Germinal center (tissue), 1 donor: ENCODE measurements at regions not wholly inside any gene's neighbourhood (a gene's known extent, or its start where the extent isn't known, plus 50 kb on each side); places are given as distances from the start of the nearest gene placed in this dataset.

ENCODE experiments used
- DNase-seq: peaks from one replicate; pipeline ENCODE4 v3.0.0; 2012; ENCODE audit warnings: mixed read lengths, low spot score

GRCh38 chr2:144213797-144214196 is 306.1 kb downstream of the ZEB2 start:
- DNase-seq, result no peak

GRCh38 chr2:144211826-144212225 is 308.1 kb downstream of the ZEB2 start:
- DNase-seq, result no peak

GRCh38 chr2:144211065-144211464 is 308.9 kb downstream of the ZEB2 start:
- DNase-seq, result no peak

GRCh38 chr2:144210076-144210475 is 309.8 kb downstream of the ZEB2 start:
- DNase-seq, result no peak

GRCh38 chr2:144208924-144209323 is 311.0 kb downstream of the ZEB2 start:
- DNase-seq, result no peak

- no peak for DNase-seq
Observed at GRCh38 chr2:144206019-144206418, 313.9 kb downstream of the ZEB2 start.

GRCh38 chr2:144201868-144202468 is 318.0 kb downstream of the ZEB2 start:
- DNase-seq, result no peak

GRCh38 chr2:144201126-144201525 is 318.8 kb downstream of the ZEB2 start:
- DNase-seq, result no peak

GRCh38 chr2:144198116-144198515 is 321.8 kb downstream of the ZEB2 start:
- DNase-seq, result no peak

GRCh38 chr2:144194326-144195071 is 325.4 kb downstream of the ZEB2 start:
- no peak for DNase-seq

GRCh38 chr2:144190908-144191605 is 328.9 kb downstream of the ZEB2 start:
- DNase-seq, result no peak

GRCh38 chr2:144183727-144184126 is 336.2 kb downstream of the ZEB2 start:
- DNase-seq, result peak; percentile 26

- no peak for DNase-seq
Observed at GRCh38 chr2:144181001-144181400, 338.9 kb downstream of the ZEB2 start.

- no peak for DNase-seq
Observed at GRCh38 chr2:144180131-144180530, 339.8 kb downstream of the ZEB2 start.

- no peak for DNase-seq
Observed at GRCh38 chr2:144170179-144170578, 349.7 kb downstream of the ZEB2 start.

- no peak for DNase-seq
Observed at GRCh38 chr2:144166743-144167142, 353.2 kb downstream of the ZEB2 start.

- DNase-seq, result no peak
Observed at GRCh38 chr2:144165599-144166250, 354.2 kb downstream of the ZEB2 start.

GRCh38 chr2:144163592-144163991 is 356.3 kb downstream of the ZEB2 start:
- DNase-seq, result no peak

GRCh38 chr2:144162652-144163051 is 357.3 kb downstream of the ZEB2 start:
- peak; percentile 37 for DNase-seq

GRCh38 chr2:144161061-144161460 is 358.9 kb downstream of the ZEB2 start:
- DNase-seq, result no peak

GRCh38 chr2:144159240-144159639 is 360.7 kb downstream of the ZEB2 start:
- no peak for DNase-seq

GRCh38 chr2:144158096-144158495 is 361.8 kb downstream of the ZEB2 start:
- no peak for DNase-seq
